ENCODE measurements at regions not wholly inside any gene's neighbourhood (a gene's known extent, or its start where the extent isn't known, plus 50 kb on each side); places are given as distances from the start of the nearest gene placed in this dataset.

- H3K4me2 ChIP-seq (ENCODE audit: low read length), result no peak overlapping the region
- no peak overlapping the region for H3K4me3 ChIP-seq (ENCODE audit: low read depth, low read length, poor library complexity, severe bottlenecking)
- no peaks in the 10 kb centered on the region for H3K9me2 ChIP-seq (ENCODE audit: insufficient read depth, low read length)
- CTCF ChIA-PET (ENCODE audit: unreplicated experiment), result no interaction called here
- H2AFZ ChIP-seq (ENCODE audit: low read length), result no peak overlapping the region
- intact Hi-C loops (cut with micrococcal nuclease; ENCODE audit: unreplicated experiment), result no loop called here
- BruUV-seq (replicated peaks), result no TSS peak
- POLR2A ChIA-PET, result no interaction called here
- no peak for DNase-seq (ENCODE audit: low spot score)
- H4K20me1 ChIP-seq (ENCODE audit: insufficient read depth, low read length), result no peaks in the 10 kb centered on the region
- TF ChIP-seq CTCF (conservative IDR thresholded peaks at IDR 0.05; ENCODE audit: low read length), result no peak
- H3K79me2 ChIP-seq (ENCODE audit: insufficient read depth, low read depth, low read length), result no peaks in the 10 kb centered on the region
- H3K27ac ChIP-seq (ENCODE audit: low read depth, low read length, poor library complexity, severe bottlenecking), result no peak overlapping the region
- no peaks in the 10 kb centered on the region for H3K9me3 ChIP-seq (ENCODE audit: low read length)
- H3K36me3 ChIP-seq (ENCODE audit: insufficient read depth, low read length), result no peaks in the 10 kb centered on the region
- no peaks in the 10 kb centered on the region for H3K4me1 ChIP-seq (ENCODE audit: insufficient read depth, low read length, poor library complexity, severe bottlenecking)
Observed at GRCh38 chrX:139298437-139298836, 232.1 kb upstream of the F9 start.

- Histone ChIP-seq H3K27ac (ENCODE audit: low read depth, low read length, poor library complexity, severe bottlenecking) (no peak overlapping the region), H4K20me1 (ENCODE audit: insufficient read depth, low read length) (no peaks in the 10 kb centered on the region), H3K79me2 (ENCODE audit: insufficient read depth, low read depth, low read length) (no peaks in the 10 kb centered on the region), H2AFZ (ENCODE audit: low read length) (no peak overlapping the region), H3K36me3 (ENCODE audit: insufficient read depth, low read length) (no peaks in the 10 kb centered on the region), H3K4me2 (ENCODE audit: low read length) (no peak overlapping the region), H3K9me2 (ENCODE audit: insufficient read depth, low read length) (no peaks in the 10 kb centered on the region), H3K4me1 (ENCODE audit: insufficient read depth, low read length, poor library complexity, severe bottlenecking) (no peaks in the 10 kb centered on the region), H3K4me3 (ENCODE audit: low read depth, low read length, poor library complexity, severe bottlenecking) (no peak overlapping the region), H3K9me3 (ENCODE audit: low read length) (no peaks in the 10 kb centered on the region)
- no peak for DNase-seq (ENCODE audit: low spot score)
- TF ChIP-seq EZH2phosphoT487 (IDR thresholded peaks at IDR 0.05; ENCODE audit: borderline replicate concordance, low read depth, low read length) (no peak), CTCF (conservative IDR thresholded peaks at IDR 0.05; ENCODE audit: low read length) (no peak)
- intact Hi-C loops (cut with micrococcal nuclease; ENCODE audit: unreplicated experiment), result no loop called here
- BruUV-seq (replicated peaks), result no TSS peak
- ChIA-PET CTCF (ENCODE audit: unreplicated experiment) (no interaction called here), POLR2A (no interaction called here)
Observed at GRCh38 chrX:139297638-139298037, 232.9 kb upstream of the F9 start.

GRCh38 chrX:139293991-139294390 lies 236.5 kb upstream of the F9 start:
- Histone ChIP-seq H4K20me1 (ENCODE audit: insufficient read depth, low read length) (no peaks in the 10 kb centered on the region), H3K9me3 (ENCODE audit: low read length) (no peaks in the 10 kb centered on the region), H3K79me2 (ENCODE audit: insufficient read depth, low read depth, low read length) (no peaks in the 10 kb centered on the region), H3K4me2 (ENCODE audit: low read length) (no peak overlapping the region), H3K36me3 (ENCODE audit: insufficient read depth, low read length) (no peaks in the 10 kb centered on the region), H2AFZ (ENCODE audit: low read length) (no peak overlapping the region), H3K4me1 (ENCODE audit: insufficient read depth, low read length, poor library complexity, severe bottlenecking) (no peaks in the 10 kb centered on the region), H3K27ac (ENCODE audit: low read depth, low read length, poor library complexity, severe bottlenecking) (no peak overlapping the region), H3K9me2 (ENCODE audit: insufficient read depth, low read length) (no peaks in the 10 kb centered on the region), H3K4me3 (ENCODE audit: low read depth, low read length, poor library complexity, severe bottlenecking) (no peak overlapping the region)
- DNase-seq (ENCODE audit: low spot score), result no peak
- TF ChIP-seq CTCF (conservative IDR thresholded peaks at IDR 0.05; ENCODE audit: low read length) (no peak), EZH2phosphoT487 (IDR thresholded peaks at IDR 0.05; ENCODE audit: borderline replicate concordance, low read depth, low read length) (no peak)
- intact Hi-C loops (cut with micrococcal nuclease; ENCODE audit: unreplicated experiment), result no loop called here
- CTCF ChIA-PET (ENCODE audit: unreplicated experiment), result no interaction called here
- BruUV-seq (replicated peaks), result no TSS peak
- POLR2A ChIA-PET, result no interaction called here
